ENCODE measurements at regions not wholly inside any gene's neighbourhood (a gene's known extent, or its start where the extent isn't known, plus 50 kb on each side); places are given as distances from the start of the nearest gene placed in this dataset.

DNA sequence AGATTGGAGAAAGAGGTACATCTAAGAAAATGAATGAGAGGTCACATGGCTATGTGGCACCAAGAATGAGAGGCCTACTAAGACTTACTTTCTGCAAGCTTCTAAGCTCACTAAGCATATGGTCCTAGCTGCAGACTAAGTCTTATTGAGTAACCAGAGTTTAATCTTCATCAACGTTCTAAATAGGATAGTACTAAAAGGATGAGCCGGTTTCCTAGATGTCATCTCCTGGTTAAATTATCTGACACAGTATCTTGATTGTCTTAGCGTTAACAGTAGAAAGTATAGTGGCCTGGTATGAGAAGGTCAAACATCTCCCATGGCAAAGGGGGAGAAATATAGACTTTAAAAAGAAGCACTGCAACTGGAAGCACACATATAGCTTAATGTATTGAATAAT, 448.1 kb downstream of the PDGFC start:
- no peak overlapping the region for H3K27ac ChIP-seq
- no peaks in the 10 kb centered on the region for H3K4me1 ChIP-seq
- 84 to 92% (median 87%) methylated on average over 3 of the region's 3 CpGs for WGBS, 4 donors
- ATAC-seq (no peak), DNase-seq (no peak)
- intact Hi-C loops (cut with DNase I) = no loop called here
- no peak overlapping the region for H3K4me3 ChIP-seq
- no peaks in the 10 kb centered on the region for H3K36me3 ChIP-seq
- no peaks in the 10 kb centered on the region for H3K27me3 ChIP-seq
- TF ChIP-seq POLR2A (IDR thresholded peaks at IDR 0.05) = no peak
- TF ChIP-seq, protein P1, sequence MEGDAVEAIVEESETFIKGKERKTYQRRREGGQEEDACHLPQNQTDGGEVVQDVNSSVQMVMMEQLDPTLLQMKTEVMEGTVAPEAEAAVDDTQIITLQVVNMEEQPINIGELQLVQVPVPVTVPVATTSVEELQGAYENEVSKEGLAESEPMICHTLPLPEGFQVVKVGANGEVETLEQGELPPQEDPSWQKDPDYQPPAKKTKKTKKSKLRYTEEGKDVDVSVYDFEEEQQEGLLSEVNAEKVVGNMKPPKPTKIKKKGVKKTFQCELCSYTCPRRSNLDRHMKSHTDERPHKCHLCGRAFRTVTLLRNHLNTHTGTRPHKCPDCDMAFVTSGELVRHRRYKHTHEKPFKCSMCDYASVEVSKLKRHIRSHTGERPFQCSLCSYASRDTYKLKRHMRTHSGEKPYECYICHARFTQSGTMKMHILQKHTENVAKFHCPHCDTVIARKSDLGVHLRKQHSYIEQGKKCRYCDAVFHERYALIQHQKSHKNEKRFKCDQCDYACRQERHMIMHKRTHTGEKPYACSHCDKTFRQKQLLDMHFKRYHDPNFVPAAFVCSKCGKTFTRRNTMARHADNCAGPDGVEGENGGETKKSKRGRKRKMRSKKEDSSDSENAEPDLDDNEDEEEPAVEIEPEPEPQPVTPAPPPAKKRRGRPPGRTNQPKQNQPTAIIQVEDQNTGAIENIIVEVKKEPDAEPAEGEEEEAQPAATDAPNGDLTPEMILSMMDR (IDR thresholded peaks at IDR 0.05) = no peak
- no peaks in the 10 kb centered on the region for H3K9me3 ChIP-seq

DNA sequence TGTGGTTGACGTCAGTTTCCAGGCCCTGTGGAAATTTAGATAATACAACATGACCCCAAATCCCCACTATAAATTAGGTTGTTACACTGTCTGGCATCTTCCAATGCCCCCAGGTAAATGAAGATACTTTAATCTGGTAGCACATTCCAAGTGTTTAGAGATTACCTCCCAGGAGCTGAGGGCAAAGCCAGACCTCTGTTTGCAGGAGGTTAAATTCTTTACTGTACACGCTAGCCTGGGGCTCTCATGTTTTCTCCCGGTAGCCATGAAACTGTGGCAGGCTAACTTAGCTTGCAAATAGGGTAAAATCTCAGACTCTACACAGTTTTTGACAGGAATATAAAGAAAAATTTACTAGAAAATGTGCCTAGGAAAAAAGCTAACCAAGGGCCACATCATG, 450.0 kb downstream of the PDGFC start:
- Histone ChIP-seq H3K9me3 (no peaks in the 10 kb centered on the region), H3K27me3 (no peaks in the 10 kb centered on the region), H3K27ac (no peak overlapping the region), H3K4me3 (no peak overlapping the region), H3K36me3 (no peaks in the 10 kb centered on the region), H3K4me1 (no peaks in the 10 kb centered on the region)
- 79 to 89% (median 85%) methylated on average over 3 of the region's 3 CpGs for WGBS, 4 donors
- ATAC-seq = no peak
- no peak for DNase-seq
- TF ChIP-seq POLR2A (IDR thresholded peaks at IDR 0.05) = no peak
- TF ChIP-seq, protein P1 (IDR thresholded peaks at IDR 0.05) = no peak
- intact Hi-C loops (cut with DNase I) = no loop called here

DNA sequence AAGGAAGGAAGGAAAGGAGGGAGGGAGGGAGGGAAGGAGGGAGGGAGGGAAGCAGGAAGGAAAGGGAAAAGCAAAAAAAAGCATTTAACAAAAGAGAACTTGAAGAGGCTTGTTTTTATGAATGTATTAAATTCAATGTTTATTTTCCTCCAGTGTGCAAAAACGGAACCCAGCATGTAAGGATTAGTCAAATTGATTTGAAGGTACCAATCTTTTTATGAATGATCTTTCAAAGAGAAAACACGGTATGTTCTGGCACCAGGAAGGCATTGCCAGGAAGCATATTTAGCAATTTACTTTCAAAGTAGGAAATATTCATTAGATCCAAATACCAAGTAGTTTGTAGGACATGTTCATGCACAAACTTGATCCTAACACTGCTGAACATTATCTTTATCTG, 453.6 kb downstream of the PDGFC start:
- TF ChIP-seq, protein P1 (IDR thresholded peaks at IDR 0.05) = no peak
- TF ChIP-seq POLR2A (IDR thresholded peaks at IDR 0.05) = no peak
- Histone ChIP-seq H3K4me3 (no peak overlapping the region), H3K9me3 (no peaks in the 10 kb centered on the region), H3K36me3 (no peaks in the 10 kb centered on the region), H3K27ac (no peak overlapping the region), H3K27me3 (no peaks in the 10 kb centered on the region), H3K4me1 (no peaks in the 10 kb centered on the region)
- intact Hi-C loops (cut with DNase I) = no loop called here
- WGBS, 4 donors = 74 to 81% (median 78%) methylated on average over 2 of the region's 2 CpGs
- ATAC-seq (no peak), DNase-seq (no peak)

DNA sequence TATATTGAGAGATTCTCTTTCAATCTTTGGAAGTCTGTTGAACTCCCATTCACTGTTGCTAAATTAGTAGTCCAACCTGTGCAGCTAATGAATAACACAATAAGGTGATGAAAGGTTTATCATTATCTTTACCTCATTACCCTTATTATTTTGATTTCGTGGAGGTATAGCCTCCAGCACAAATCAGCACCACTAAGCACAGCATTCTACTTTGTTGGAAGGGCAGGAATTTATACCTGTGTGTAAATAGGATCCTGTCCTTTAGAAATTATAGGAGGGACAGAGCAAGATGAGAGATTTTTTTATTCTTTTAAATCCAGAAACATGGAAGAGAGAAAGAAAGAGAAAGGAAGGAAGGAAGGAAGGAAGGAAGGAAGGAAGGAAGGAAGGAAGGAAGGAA, 454.1 kb downstream of the PDGFC start:
- no peak for ATAC-seq
- intact Hi-C loops (cut with DNase I) = no loop called here
- DNase-seq = no peak
- no peaks in the 10 kb centered on the region for H3K27me3 ChIP-seq
- H3K27ac ChIP-seq = no peak overlapping the region
- TF ChIP-seq, protein P1 (IDR thresholded peaks at IDR 0.05) = no peak
- TF ChIP-seq POLR2A (IDR thresholded peaks at IDR 0.05) = no peak
- H3K4me1 ChIP-seq = no peaks in the 10 kb centered on the region
- H3K4me3 ChIP-seq = no peak overlapping the region
- no peaks in the 10 kb centered on the region for H3K36me3 ChIP-seq
- H3K9me3 ChIP-seq = no peaks in the 10 kb centered on the region
- 20 to 59% (median 46%) methylated on average over 1 of the region's 1 CpG for WGBS, 4 donors
